Fibroblast of lung (primary cell): ENCODE measurements at regions not wholly inside any gene's neighbourhood (a gene's known extent, or its start where the extent isn't known, plus 50 kb on each side); places are given as distances from the start of the nearest gene placed in this dataset.

Experiments
- CTCF ChIP-seq, 2 donors: IDR thresholded peaks in 1 of 2; conservative IDR thresholded peaks in 1 of 2; 1 replicate in 1 of 2; 2 replicates in 1 of 2; pipeline ENCODE4 v1.5.1; 2011 to 2012; ENCODE audit warnings: low read length in 2 of 2, control low read depth in 1 of 2, inconsistent platforms in 1 of 2, low read depth in 1 of 2, mild to moderate bottlenecking in 1 of 2
- EZH2 ChIP-seq: IDR thresholded peaks from 2 replicates; pipeline ENCODE4 v1.5.1; 2012; ENCODE audit warnings: low read length, control low read depth, mild to moderate bottlenecking; ENCODE audit errors: missing control alignments

GRCh38 chr22:48264586-48264985, 1502.1 kb downstream of the TBC1D22A start:
- TF ChIP-seq CTCF (conservative IDR thresholded peaks at IDR 0.05 in 1 of 2, IDR thresholded peaks at IDR 0.05 in 1 of 2; ENCODE audit: low read depth in 1 of 2, low read length in 2 of 2) (no peak), EZH2 (no peak)
